NCI-H82 treated with DMSO at 0.1 percent for 48 hours (cell line): ENCODE measurements at regions not wholly inside any gene's neighbourhood (a gene's known extent, or its start where the extent isn't known, plus 50 kb on each side); places are given as distances from the start of the nearest gene placed in this dataset.
A peak's percentile ranks its signal among the peaks of the same experiment; 100 is the strongest.
"Not testable (repeated sequence)": the region's sequence is repeated elsewhere in the genome, so short reads cannot be mapped to it uniquely, and the experiment has no call there.

Experiments used
- DNase-seq: peaks from one replicate; lab custom pipeline; 2025; ENCODE audit not compliant: unreplicated experiment; lab: John Stamatoyannopoulos, UW

GRCh38 chr15:92803852-92804609, 96.1 kb upstream of the CHD2 start:
- no peak for DNase-seq

GRCh38 chr15:92804610-92804936, 95.6 kb upstream of the CHD2 start:
- not testable (repeated sequence) for DNase-seq

DNA sequence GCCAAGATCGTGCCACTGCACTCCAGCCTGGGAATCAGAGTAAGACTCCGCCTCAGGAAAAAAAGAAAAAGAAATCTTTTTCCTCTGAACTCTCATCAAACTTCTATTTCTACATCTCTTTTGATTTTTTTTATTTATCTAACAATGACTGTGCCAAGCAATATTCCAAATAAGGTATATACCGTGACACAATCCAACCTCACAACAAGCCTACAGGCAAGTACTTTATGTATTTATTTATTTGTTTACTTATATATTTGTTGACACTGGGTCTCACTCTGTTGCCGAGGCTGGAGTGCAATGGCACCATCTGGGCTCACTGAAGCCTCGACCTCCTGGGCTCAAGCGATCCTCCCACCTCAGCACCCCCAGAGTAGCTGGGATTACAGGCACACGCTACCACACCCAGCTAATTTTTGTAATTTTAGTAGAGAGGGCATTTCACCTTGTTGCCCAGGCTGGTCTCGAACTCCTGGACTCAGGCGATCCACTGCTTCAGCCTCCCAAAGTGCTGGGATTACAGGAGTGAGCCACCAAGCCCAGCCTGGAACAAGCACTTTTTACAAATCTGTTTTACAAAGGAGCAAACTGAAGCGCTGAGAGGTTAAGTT, 94.9 kb upstream of the CHD2 start:
- DNase-seq, result no peak

DNA sequence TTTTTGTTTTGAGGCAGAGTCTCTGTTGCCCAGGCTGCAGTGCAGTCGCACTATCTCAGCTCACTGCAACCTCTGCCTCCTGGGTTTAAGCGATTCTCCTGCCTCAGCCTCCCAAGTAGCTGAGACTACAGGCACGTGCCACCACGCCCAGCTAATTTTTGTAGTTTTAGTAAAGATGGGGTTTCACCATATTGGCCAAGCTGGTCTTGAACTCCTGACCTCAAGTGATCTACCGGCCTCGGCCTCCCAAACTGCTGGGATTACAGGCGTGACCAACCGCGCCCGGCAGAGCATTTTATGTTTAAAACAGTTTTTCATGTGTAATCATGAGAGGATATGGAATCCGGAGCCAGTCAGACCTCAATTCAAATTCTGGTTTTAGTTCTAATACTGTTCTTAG, 94.0 kb upstream of the CHD2 start:
- not testable (repeated sequence) for DNase-seq

- DNase-seq, result no peak
Measured at GRCh38 chr15:92806763-92807162, 93.4 kb upstream of the CHD2 start.

- DNase-seq, result no peak
Measured at GRCh38 chr15:92807971-92808571, 92.1 kb upstream of the CHD2 start.

- DNase-seq, result no peak
Measured at GRCh38 chr15:92808598-92809063, 91.5 kb upstream of the CHD2 start.

- DNase-seq, result peak; percentile 86
Measured at GRCh38 chr15:92809064-92809879, 90.9 kb upstream of the CHD2 start.

- no peak for DNase-seq
Measured at GRCh38 chr15:92809880-92810361, 90.2 kb upstream of the CHD2 start.

- peak; percentile 90 for DNase-seq
Measured at GRCh38 chr15:92810418-92811138, 89.5 kb upstream of the CHD2 start.

- DNase-seq, result no peak
Measured at GRCh38 chr15:92811148-92811913, 88.8 kb upstream of the CHD2 start.

DNA sequence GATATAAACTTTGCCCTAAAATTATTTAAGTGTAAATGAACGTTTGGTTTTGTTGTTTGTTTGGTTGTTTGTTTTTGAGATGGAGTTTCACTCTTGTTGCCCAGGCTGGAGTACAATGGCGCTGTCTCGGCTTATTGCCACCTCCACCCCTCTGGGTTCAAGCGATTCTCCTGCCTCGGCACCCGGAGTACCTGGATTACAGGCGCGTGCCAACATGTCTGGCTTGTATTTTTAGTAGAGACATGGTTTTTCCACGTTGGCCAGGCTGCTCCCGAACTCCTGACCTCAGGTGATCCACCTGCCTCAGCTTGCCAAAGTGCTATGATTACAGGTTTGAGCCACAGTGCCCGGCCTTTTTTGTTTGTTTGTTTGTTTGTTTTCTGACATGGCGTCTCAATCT, 87.9 kb upstream of the CHD2 start:
- DNase-seq, result no peak

DNA sequence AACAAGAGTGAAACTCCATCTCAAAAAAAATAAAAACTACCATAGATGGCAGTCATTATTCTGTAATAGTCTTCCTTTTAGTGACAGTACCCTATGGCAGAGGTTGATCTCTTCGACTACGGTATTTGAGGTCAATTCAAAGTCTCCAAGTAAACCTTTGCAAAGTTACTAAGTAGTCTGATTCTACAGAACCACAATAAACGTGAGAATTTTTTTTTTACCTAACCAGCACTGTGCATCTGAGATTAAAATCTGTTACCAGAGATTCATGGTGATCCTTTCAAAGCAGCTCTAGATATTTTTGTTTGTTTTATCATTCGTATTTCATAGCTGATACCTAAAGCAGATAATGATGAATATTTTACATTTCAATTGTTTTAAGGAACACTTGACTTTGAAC, 86.6 kb upstream of the CHD2 start:
- no peak for DNase-seq

GRCh38 chr15:92817339-92817886, 82.7 kb upstream of the CHD2 start:
- no peak for DNase-seq

DNA sequence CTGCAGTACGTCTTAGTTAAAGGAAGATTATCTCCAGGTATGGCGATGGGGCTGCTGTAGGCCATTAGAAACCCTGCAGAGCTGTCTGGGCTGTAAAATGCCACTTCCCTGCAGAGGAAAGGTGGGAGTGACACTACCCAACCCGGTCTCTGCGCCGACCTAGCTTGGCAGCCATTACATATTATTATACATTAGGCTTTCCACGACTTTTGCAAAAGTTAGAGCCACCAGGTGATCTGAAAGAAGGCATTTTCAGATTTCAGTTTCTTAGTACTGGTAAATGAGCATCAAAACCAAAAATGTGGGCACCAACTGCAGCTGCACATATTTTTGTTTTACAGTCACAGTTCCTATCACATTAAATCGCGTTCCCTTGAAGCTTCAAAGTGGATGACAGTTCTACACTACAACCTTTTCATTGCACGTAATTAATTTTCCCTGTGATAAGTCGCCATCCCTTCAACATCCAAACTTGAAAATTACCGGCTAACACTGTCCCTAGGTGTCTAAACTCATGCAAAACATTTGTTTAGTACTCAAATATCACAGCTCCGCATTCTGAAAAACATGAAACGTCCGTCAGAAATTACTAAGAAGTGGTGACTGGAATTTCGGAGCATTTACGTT, 81.4 kb upstream of the CHD2 start:
- DNase-seq, result peak; percentile 30

GRCh38 chr15:92819278-92820235, 80.6 kb upstream of the CHD2 start:
- DNase-seq, result peak; percentile 62

DNA sequence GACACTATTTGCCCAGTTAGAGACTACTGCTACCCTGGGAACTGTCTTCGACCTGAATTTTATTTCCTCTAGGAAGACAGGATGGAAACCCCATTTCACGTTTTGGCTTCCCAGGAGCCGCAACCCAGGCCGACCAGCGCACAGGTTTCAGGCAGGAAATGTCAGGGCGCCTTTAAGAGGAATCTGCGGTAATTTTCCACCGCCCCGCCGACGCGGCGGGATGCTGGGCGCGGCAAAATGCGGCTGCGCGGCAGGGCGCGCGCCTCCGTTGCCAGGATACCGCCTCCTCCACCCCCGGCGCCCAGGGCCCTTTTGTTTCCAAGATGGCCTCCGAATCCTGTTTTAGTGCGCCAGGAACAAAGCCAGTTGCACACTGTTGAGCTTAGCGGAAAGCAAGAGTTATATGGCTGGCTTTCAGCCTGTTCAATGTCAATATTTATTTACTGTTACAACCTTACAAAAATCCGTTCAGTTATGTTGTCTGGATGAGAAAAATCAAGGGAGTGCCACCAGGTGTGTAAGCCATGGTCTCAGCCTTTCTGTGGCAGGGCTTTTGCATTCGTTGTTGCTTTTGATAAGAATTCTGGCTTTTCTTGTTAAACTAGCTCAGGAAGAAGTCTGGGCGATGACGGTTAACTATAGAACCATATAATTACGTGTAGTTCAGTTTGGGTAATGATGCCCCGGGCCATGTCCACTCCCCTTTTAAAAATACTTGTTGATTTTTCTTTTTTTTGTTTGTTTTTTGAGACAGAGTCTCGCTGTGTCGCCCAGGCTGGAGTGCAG, 79.7 kb upstream of the CHD2 start:
- peak; percentile 82 for DNase-seq
